ENCODE measurements at regions not wholly inside any gene's neighbourhood (a gene's known extent, or its start where the extent isn't known, plus 50 kb on each side); places are given as distances from the start of the nearest gene placed in this dataset.

GRCh38 chr1:30253361-30253760 is 470.0 kb downstream of the MATN1 start (continued):
- no peak for TF ChIP-seq ZBTB40 (IDR thresholded peaks at IDR 0.05; ENCODE audit: borderline replicate concordance)
- TF ChIP-seq SKIL (IDR thresholded peaks at IDR 0.05; ENCODE audit: low read depth, poor library complexity, severe bottlenecking), result no peak
- TF ChIP-seq EZH2 (IDR thresholded peaks at IDR 0.05; ENCODE audit: borderline replicate concordance, control insufficient read depth, low read depth, low read length), result no peak

- Histone ChIP-seq H3K9ac (ENCODE audit: control insufficient read depth, insufficient read depth, low read length) (no peak overlapping the region), H3K4me1 (ENCODE audit: control insufficient read depth, insufficient read depth, low read length) (no peaks in the 10 kb centered on the region), H3K4me2 (ENCODE audit: control insufficient read depth, insufficient read depth) (no peak overlapping the region), H3K27me3 (replicated peaks in 1 of 2; ENCODE audit: control insufficient read depth in 2 of 2, insufficient read depth in 2 of 2, low read length in 1 of 2) (no peaks in the 10 kb centered on the region; a peak in 2 of 4 replicates), H3K36me3 (ENCODE audit: control insufficient read depth in 2 of 2, insufficient read depth in 2 of 2, low read length in 1 of 2) (no peaks in the 10 kb centered on the region), H3K79me2 (ENCODE audit: control insufficient read depth, insufficient read depth, low read length) (no peaks in the 10 kb centered on the region), H3K4me3 (no peak overlapping the region), H3K27ac (ENCODE audit: control insufficient read depth, insufficient read depth) (no peak overlapping the region), H2AFZ (ENCODE audit: control insufficient read depth, low read depth, low read length) (no peak overlapping the region), H4K20me1 (ENCODE audit: control insufficient read depth, insufficient read depth) (no peaks in the 10 kb centered on the region), H3K9me3 (replicated peaks; ENCODE audit: control insufficient read depth, insufficient read depth, low read length) (no peaks in the 10 kb centered on the region)
- no TSS peak for BruUV-seq (replicated peaks)
- no peak for FAIRE-seq
- ATAC-seq, result no peak
- 0% methylated on average over 6 of the region's 6 CpGs for WGBS (ENCODE audit: insufficient coverage, insufficient replicate concordance, low lambda C conversion rate, missing lambda C conversion rate)
- DNase-seq (ENCODE audit: low read depth, low spot score), result no peak
- ChIA-PET CTCF (no interaction called here), RAD21 (ENCODE audit: unreplicated experiment) (no interaction called here), POLR2A (interaction anchor here (0.7 kb wide), 1 partner anchor 45 kb away, joined by 5 read pairs; no protein-coding TSS in a partner anchor), SMC1A (ENCODE audit: uncharacterized antibody, unreplicated experiment) (no interaction called here)
- intact Hi-C loops (cut with micrococcal nuclease; ENCODE audit: unreplicated experiment) (no loop called here), in situ Hi-C loops (cut with MboI) (no loop called here)
- TF ChIP-seq TARDBP (IDR thresholded peaks at IDR 0.05; ENCODE audit: borderline replicate concordance), result no peak
- TF ChIP-seq HDGF (IDR thresholded peaks at IDR 0.05), result no peak
- no peak for TF ChIP-seq SUPT20H (IDR thresholded peaks at IDR 0.05; ENCODE audit: borderline replicate concordance, control insufficient read depth, low read depth, low read length)
- TF ChIP-seq E2F4 (IDR thresholded peaks at IDR 0.05; ENCODE audit: low read depth, low read length), result no peak
- no peak for TF ChIP-seq KDM1A (IDR thresholded peaks at IDR 0.05; ENCODE audit: borderline replicate concordance)
- no peak for TF ChIP-seq MEF2B (IDR thresholded peaks at IDR 0.05; ENCODE audit: partially characterized antibody, poor library complexity, severe bottlenecking)
- TF ChIP-seq BHLHE40 (IDR thresholded peaks at IDR 0.05; ENCODE audit: borderline replicate concordance in 1 of 2, low read depth in 2 of 2, low read length in 1 of 2), result no peak
- no peak for TF ChIP-seq RAD51 (IDR thresholded peaks at IDR 0.05)
Observed at GRCh38 chr1:30250984-30251850, 472.2 kb downstream of the MATN1 start.
